ENCODE measurements at regions not wholly inside any gene's neighbourhood (a gene's known extent, or its start where the extent isn't known, plus 50 kb on each side); places are given as distances from the start of the nearest gene placed in this dataset.

- Histone ChIP-seq H3K36me3 (ENCODE audit: control insufficient read depth in 3 of 3, insufficient read depth in 2 of 3, low read depth in 1 of 3, low read length in 3 of 3) (no peaks in the 10 kb centered on the region), H3K4me3 (ENCODE audit: low read depth in 1 of 3, low read length in 3 of 3) (no peak overlapping the region), H3K27ac (ENCODE audit: low read depth in 1 of 3, low read length in 2 of 3) (no peak overlapping the region), H3K27me3 (ENCODE audit: control insufficient read depth in 3 of 3, insufficient read depth in 3 of 3, low read length in 3 of 3) (peaks cover 0 to 26% (median 4%) of the 10 kb centered on the region in 3 donors), H3K4me1 (ENCODE audit: control insufficient read depth in 3 of 3, insufficient read depth in 2 of 3, low read depth in 1 of 3, low read length in 2 of 3) (no peaks in the 10 kb centered on the region), H3K9me3 (ENCODE audit: control insufficient read depth in 2 of 2, insufficient read depth in 1 of 2, low read depth in 1 of 2, low read length in 1 of 2) (no peaks in the 10 kb centered on the region)
- no peak for FAIRE-seq
- 37 to 57% (median 50%) methylated on average over 7 of the region's 7 CpGs for WGBS, 3 donors
- no peak for DNase-seq
These were observed 75.9 kb downstream of the INHBB start for GRCh38 chr2:120421830-120422175.

GRCh38 chr2:120422465-120423160 lies 76.7 kb downstream of the INHBB start:
- no peak for FAIRE-seq
- no peak overlapping the region for H3K4me3 ChIP-seq (ENCODE audit: low read depth in 1 of 3, low read length in 3 of 3)
- no peaks in the 10 kb centered on the region for H3K9me3 ChIP-seq (ENCODE audit: control insufficient read depth in 2 of 2, insufficient read depth in 1 of 2, low read depth in 1 of 2, low read length in 1 of 2)
- no peak for DNase-seq
- no peaks in the 10 kb centered on the region for H3K36me3 ChIP-seq (ENCODE audit: control insufficient read depth in 3 of 3, insufficient read depth in 2 of 3, low read depth in 1 of 3, low read length in 3 of 3)
- 82 to 88% (median 82%) methylated on average over 9 of the region's 9 CpGs for WGBS, 3 donors
- H3K27me3 ChIP-seq (ENCODE audit: control insufficient read depth in 3 of 3, insufficient read depth in 3 of 3, low read length in 3 of 3): peaks cover 0 to 26% (median 4%) of the 10 kb centered on the region in 3 donors
- H3K4me1 ChIP-seq (ENCODE audit: control insufficient read depth in 3 of 3, insufficient read depth in 2 of 3, low read depth in 1 of 3, low read length in 2 of 3): no peaks in the 10 kb centered on the region
- H3K27ac ChIP-seq (ENCODE audit: low read depth in 1 of 3, low read length in 2 of 3): no peak overlapping the region

- H3K4me3 ChIP-seq (ENCODE audit: low read depth in 1 of 3, low read length in 3 of 3): no peak overlapping the region
- FAIRE-seq (no peak), DNase-seq (no peak)
- no peaks in the 10 kb centered on the region for H3K9me3 ChIP-seq (ENCODE audit: control insufficient read depth in 2 of 2, insufficient read depth in 1 of 2, low read depth in 1 of 2, low read length in 1 of 2)
- 73 to 79% (median 78%) methylated on average over 6 of the region's 6 CpGs for WGBS, 3 donors
- no peaks in the 10 kb centered on the region for H3K4me1 ChIP-seq (ENCODE audit: control insufficient read depth in 3 of 3, insufficient read depth in 2 of 3, low read depth in 1 of 3, low read length in 2 of 3)
- H3K36me3 ChIP-seq (ENCODE audit: control insufficient read depth in 3 of 3, insufficient read depth in 2 of 3, low read depth in 1 of 3, low read length in 3 of 3): no peaks in the 10 kb centered on the region
- H3K27me3 ChIP-seq (ENCODE audit: control insufficient read depth in 3 of 3, insufficient read depth in 3 of 3, low read length in 3 of 3): peaks cover 0 to 26% (median 4%) of the 10 kb centered on the region in 3 donors
- H3K27ac ChIP-seq (ENCODE audit: low read depth in 1 of 3, low read length in 2 of 3): no peak overlapping the region
These were observed 77.4 kb downstream of the INHBB start for GRCh38 chr2:120423167-120423943.

GRCh38 chr2:120424274-120424796 lies 78.4 kb downstream of the INHBB start:
- H3K36me3 ChIP-seq (ENCODE audit: control insufficient read depth in 3 of 3, insufficient read depth in 2 of 3, low read depth in 1 of 3, low read length in 3 of 3): no peaks in the 10 kb centered on the region
- H3K27me3 ChIP-seq (ENCODE audit: control insufficient read depth in 3 of 3, insufficient read depth in 3 of 3, low read length in 3 of 3): peaks cover 0 to 26% (median 4%) of the 10 kb centered on the region in 3 donors
- DNase-seq: no peak
- WGBS, 3 donors: 79 to 89% (median 83%) methylated on average over 13 of the region's 13 CpGs
- H3K4me3 ChIP-seq (ENCODE audit: low read depth in 1 of 3, low read length in 3 of 3): no peak overlapping the region
- no peak overlapping the region for H3K27ac ChIP-seq (ENCODE audit: low read depth in 1 of 3, low read length in 2 of 3)
- H3K9me3 ChIP-seq (ENCODE audit: control insufficient read depth in 2 of 2, insufficient read depth in 1 of 2, low read depth in 1 of 2, low read length in 1 of 2): no peaks in the 10 kb centered on the region
- H3K4me1 ChIP-seq (ENCODE audit: control insufficient read depth in 3 of 3, insufficient read depth in 2 of 3, low read depth in 1 of 3, low read length in 2 of 3): no peaks in the 10 kb centered on the region
- FAIRE-seq: no peak

DNA sequence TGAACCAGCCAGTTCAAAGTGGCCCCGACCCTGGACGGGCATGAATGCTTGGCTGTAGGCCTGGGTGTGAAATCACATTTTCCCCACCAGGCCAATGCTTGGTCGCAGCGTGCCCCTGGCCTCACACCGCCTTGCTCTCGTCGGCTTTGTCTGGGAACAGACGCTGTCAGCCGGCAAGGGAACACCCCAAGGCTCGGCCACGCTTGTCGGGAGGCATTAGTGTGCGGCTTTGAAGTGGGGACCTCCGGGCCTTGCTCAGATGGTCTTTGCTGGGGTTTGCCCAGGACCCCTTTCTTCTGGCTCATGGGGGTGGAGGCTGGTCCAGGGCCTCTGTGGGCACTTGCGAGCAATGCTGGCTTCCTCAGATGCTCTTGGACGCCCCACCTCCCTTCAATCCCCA lies 79.1 kb downstream of the INHBB start:
- 89 to 91% (median 90%) methylated on average over 16 of the region's 16 CpGs for WGBS, 3 donors

GRCh38 chr2:120428748-120429147 lies 82.8 kb downstream of the INHBB start:
- no peak for FAIRE-seq
- WGBS, 3 donors: 75 to 89% (median 77%) methylated on average over 6 of the region's 6 CpGs
- Histone ChIP-seq H3K4me1 (ENCODE audit: control insufficient read depth in 3 of 3, insufficient read depth in 2 of 3, low read depth in 1 of 3, low read length in 2 of 3) (no peaks in the 10 kb centered on the region), H3K36me3 (ENCODE audit: control insufficient read depth in 3 of 3, insufficient read depth in 2 of 3, low read depth in 1 of 3, low read length in 3 of 3) (no peaks in the 10 kb centered on the region), H3K27ac (ENCODE audit: low read depth in 1 of 3, low read length in 2 of 3) (no peak overlapping the region), H3K9me3 (ENCODE audit: control insufficient read depth in 2 of 2, insufficient read depth in 1 of 2, low read depth in 1 of 2, low read length in 1 of 2) (no peaks in the 10 kb centered on the region), H3K4me3 (ENCODE audit: low read depth in 1 of 3, low read length in 3 of 3) (no peak overlapping the region), H3K27me3 (ENCODE audit: control insufficient read depth in 3 of 3, insufficient read depth in 3 of 3, low read length in 3 of 3) (peaks cover 0 to 13% (median 0%) of the 10 kb centered on the region in 3 donors)
- DNase-seq: no peak

More for the DNA sequence above, 79.1 kb downstream of the INHBB start:
- H3K36me3 ChIP-seq (ENCODE audit: control insufficient read depth in 3 of 3, insufficient read depth in 2 of 3, low read depth in 1 of 3, low read length in 3 of 3): no peaks in the 10 kb centered on the region
- H3K27me3 ChIP-seq (ENCODE audit: control insufficient read depth in 3 of 3, insufficient read depth in 3 of 3, low read length in 3 of 3): peaks cover 0 to 26% (median 4%) of the 10 kb centered on the region in 3 donors
- no peak overlapping the region for H3K27ac ChIP-seq (ENCODE audit: low read depth in 1 of 3, low read length in 2 of 3)
- DNase-seq: no peak
- H3K4me3 ChIP-seq (ENCODE audit: low read depth in 1 of 3, low read length in 3 of 3): no peak overlapping the region
- no peak for FAIRE-seq
- no peaks in the 10 kb centered on the region for H3K4me1 ChIP-seq (ENCODE audit: control insufficient read depth in 3 of 3, insufficient read depth in 2 of 3, low read depth in 1 of 3, low read length in 2 of 3)
- no peaks in the 10 kb centered on the region for H3K9me3 ChIP-seq (ENCODE audit: control insufficient read depth in 2 of 2, insufficient read depth in 1 of 2, low read depth in 1 of 2, low read length in 1 of 2)

DNA sequence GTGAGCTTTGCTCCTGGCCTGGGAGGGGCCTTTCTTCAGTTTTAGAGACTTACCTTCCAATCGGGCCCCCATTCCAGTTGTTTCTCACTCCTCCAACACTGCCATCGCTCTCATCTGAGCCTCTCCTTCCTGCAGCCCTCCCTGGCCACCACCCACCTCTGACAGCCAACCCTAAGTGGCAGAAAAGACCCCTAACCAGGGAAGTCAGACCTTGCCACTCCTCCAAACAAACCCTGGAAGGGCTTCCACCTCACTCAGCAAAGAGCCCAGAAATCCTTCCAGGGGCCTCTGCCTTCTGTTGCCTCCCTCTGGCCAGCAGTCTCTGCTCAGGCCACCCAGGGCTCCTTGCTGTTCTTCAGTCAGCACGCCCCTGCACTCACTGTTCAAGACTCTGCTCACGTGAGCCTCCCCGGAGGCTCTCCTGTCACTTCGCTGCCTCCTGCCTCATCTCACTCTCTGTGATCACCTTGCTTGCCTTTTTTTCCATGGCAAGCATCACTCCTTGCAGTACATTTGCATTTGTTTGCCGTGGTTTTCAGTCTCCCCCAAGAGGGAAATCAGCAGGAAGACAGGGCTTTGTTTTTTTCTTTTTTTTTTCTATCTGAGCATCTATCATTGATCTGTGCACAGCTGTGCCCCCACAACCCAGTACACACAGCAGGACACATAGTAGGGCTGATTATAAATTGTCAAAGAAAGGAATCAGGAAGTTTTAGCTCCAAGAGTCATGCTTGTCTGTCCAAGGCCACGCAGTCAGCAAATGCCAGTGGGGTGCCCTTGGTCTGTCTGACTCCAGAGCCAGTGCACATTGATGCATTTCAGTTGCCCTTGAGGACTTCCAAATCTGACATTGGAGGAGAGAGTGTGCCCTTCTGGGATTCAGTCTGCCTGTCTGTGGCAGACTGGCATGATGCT lies 83.9 kb downstream of the INHBB start:
- 72 to 74% (median 72%) methylated on average over 8 of the region's 8 CpGs for WGBS, 3 donors
- H3K4me1 ChIP-seq (ENCODE audit: control insufficient read depth in 3 of 3, insufficient read depth in 2 of 3, low read depth in 1 of 3, low read length in 2 of 3): no peaks in the 10 kb centered on the region
- FAIRE-seq: no peak
- H3K27ac ChIP-seq (ENCODE audit: low read depth in 1 of 3, low read length in 2 of 3): no peak overlapping the region
- H3K27me3 ChIP-seq (ENCODE audit: control insufficient read depth in 3 of 3, insufficient read depth in 3 of 3, low read length in 3 of 3): peaks cover 0 to 8% (median 0%) of the 10 kb centered on the region in 3 donors
- DNase-seq: no peak
- no peaks in the 10 kb centered on the region for H3K9me3 ChIP-seq (ENCODE audit: control insufficient read depth in 2 of 2, insufficient read depth in 1 of 2, low read depth in 1 of 2, low read length in 1 of 2)
- H3K36me3 ChIP-seq (ENCODE audit: control insufficient read depth in 3 of 3, insufficient read depth in 2 of 3, low read depth in 1 of 3, low read length in 3 of 3): no peaks in the 10 kb centered on the region
- no peak overlapping the region for H3K4me3 ChIP-seq (ENCODE audit: low read depth in 1 of 3, low read length in 3 of 3)

- H3K36me3 ChIP-seq (ENCODE audit: control insufficient read depth in 3 of 3, insufficient read depth in 2 of 3, low read depth in 1 of 3, low read length in 3 of 3): no peaks in the 10 kb centered on the region
- H3K4me3 ChIP-seq (ENCODE audit: low read depth in 1 of 3, low read length in 3 of 3): no peak overlapping the region
- no peak overlapping the region for H3K27ac ChIP-seq (ENCODE audit: low read depth in 1 of 3, low read length in 2 of 3)
- no peaks in the 10 kb centered on the region for H3K4me1 ChIP-seq (ENCODE audit: control insufficient read depth in 3 of 3, insufficient read depth in 2 of 3, low read depth in 1 of 3, low read length in 2 of 3)
- peaks cover 0 to 8% (median 0%) of the 10 kb centered on the region in 3 donors for H3K27me3 ChIP-seq (ENCODE audit: control insufficient read depth in 3 of 3, insufficient read depth in 3 of 3, low read length in 3 of 3)
- 86 to 88% (median 86%) methylated on average over 5 of the region's 5 CpGs for WGBS, 3 donors
- DNase-seq (no peak), FAIRE-seq (no peak)
- H3K9me3 ChIP-seq (ENCODE audit: control insufficient read depth in 2 of 2, insufficient read depth in 1 of 2, low read depth in 1 of 2, low read length in 1 of 2): no peaks in the 10 kb centered on the region
These were observed 84.5 kb downstream of the INHBB start for GRCh38 chr2:120430501-120430830.
